ENCODE measurements at regions not wholly inside any gene's neighbourhood (a gene's known extent, or its start where the extent isn't known, plus 50 kb on each side); places are given as distances from the start of the nearest gene placed in this dataset.

- H3K4me3 ChIP-seq (replicated peaks in 1 of 3; ENCODE audit: insufficient read depth in 1 of 3, low read depth in 1 of 3, low read length in 3 of 3), result no peak overlapping the region
- no peak for TF ChIP-seq CTCF (IDR thresholded peaks at IDR 0.05; ENCODE audit: extremely low read depth in 1 of 2, insufficient read depth in 1 of 2, low read depth in 1 of 2, low read length in 2 of 2)
- no peak for TF ChIP-seq POLR2A (IDR thresholded peaks at IDR 0.05; ENCODE audit: low read depth, low read length)
- TF ChIP-seq MYC (IDR thresholded peaks at IDR 0.05; ENCODE audit: low read depth, low read length), result no peak
- TF ChIP-seq FOS (IDR thresholded peaks at IDR 0.05; ENCODE audit: borderline replicate concordance, insufficient read depth, low read length), result no peak
- no peak for TF ChIP-seq POLR2AphosphoS5 (IDR thresholded peaks at IDR 0.05; ENCODE audit: insufficient read depth, low read depth, low read length)
- no peak for TF ChIP-seq EZH2 (IDR thresholded peaks at IDR 0.05; ENCODE audit: borderline replicate concordance, low read depth, low read length, severe bottlenecking)
- no peak for TF ChIP-seq GATA2 (IDR thresholded peaks at IDR 0.05; ENCODE audit: insufficient read depth, insufficient read length, low read depth, low read length)
- no peak for TF ChIP-seq MAX (IDR thresholded peaks at IDR 0.05; ENCODE audit: insufficient read depth, insufficient read length)
- no peak for TF ChIP-seq JUN (IDR thresholded peaks at IDR 0.05; ENCODE audit: borderline replicate concordance, insufficient read depth, insufficient read length, low read depth)
- H3K27me3 ChIP-seq (ENCODE audit: control insufficient read depth in 2 of 2, insufficient read depth in 2 of 2, low read length in 2 of 2), result peaks cover 0 to 2% of the 10 kb centered on the region in 2 experiments
- no TSS peak for BruUV-seq (replicated peaks)
- no peaks in the 10 kb centered on the region for H3K36me3 ChIP-seq (ENCODE audit: control insufficient read depth in 2 of 2, extremely low read depth in 1 of 2, insufficient read depth in 2 of 2, low read length in 2 of 2)
- dilution Hi-C loops (cut with MboI; ENCODE audit: extremely low pct_ligation_motif_present, low sequenced_read_pairs) (no loop called here), intact Hi-C loops (cut with micrococcal nuclease) (no loop called here)
- DNase-seq (ENCODE audit: low read depth, low spot score) (no peak), FAIRE-seq (no peak)
- H4K20me1 ChIP-seq (replicated peaks; ENCODE audit: control insufficient read depth, extremely low read depth, insufficient read depth, low read length), result no peaks in the 10 kb centered on the region
- no peak overlapping the region for H3K4me2 ChIP-seq (ENCODE audit: insufficient read depth, low read length)
- no peaks in the 10 kb centered on the region for H3K9me3 ChIP-seq (replicated peaks; ENCODE audit: control insufficient read depth, insufficient read depth, low read length)
- POLR2A ChIA-PET, result no interaction called here
- H3K27ac ChIP-seq (ENCODE audit: insufficient read depth, low read depth, low read length), result no peak overlapping the region
- CTCF ChIA-PET, result interaction anchor here (1.0 to 2.7 kb wide), 3 partner anchors 9 to 24 kb away, joined by 3 to 8 read pairs (median 3); no protein-coding TSS in a partner anchor
- H3K79me2 ChIP-seq (ENCODE audit: control insufficient read depth, insufficient read depth, low read length), result no peaks in the 10 kb centered on the region
- H2AFZ ChIP-seq (ENCODE audit: low read depth, low read length), result no peak overlapping the region
- H3K4me1 ChIP-seq (ENCODE audit: control insufficient read depth, extremely low read depth, insufficient read depth, low read length), result no peaks in the 10 kb centered on the region
- H3K9ac ChIP-seq (replicated peaks; ENCODE audit: extremely low read depth, insufficient read depth, low read length), result no peak overlapping the region
- H3K9me1 ChIP-seq (replicated peaks; ENCODE audit: control insufficient read depth, extremely low read depth, insufficient read depth, low read length), result no peaks in the 10 kb centered on the region
Observed at GRCh38 chr5:61808091-61808490, 476.0 kb downstream of the ZSWIM6 start.
